Small intestine (tissue), 7 donors: ENCODE measurements at regions not wholly inside any gene's neighbourhood (a gene's known extent, or its start where the extent isn't known, plus 50 kb on each side); places are given as distances from the start of the nearest gene placed in this dataset.
A peak's percentile ranks its signal among the peaks of the same experiment; 100 is the strongest.

Source experiments
- DNase-seq, 2 donors: peaks; one replicate each; pipeline versions ENCODE4 v3.0.0 to v3.0.0-alpha.2; 2013
- FAIRE-seq: peaks from 2 replicates; lab custom pipeline; 2012; peaks lifted over from hg19 to GRCh38; lab: Jason Lieb, UNC
- H3K27ac ChIP-seq, 3 donors: one replicate each; pipeline ENCODE4 v1.5.1; 2013; ENCODE audit warnings: low read length in 2 of 3, mild to moderate bottlenecking in 2 of 3, control low read depth in 1 of 3, inconsistent platforms in 1 of 3, low read depth in 1 of 3, moderate library complexity in 1 of 3
- H3K27me3 ChIP-seq, 3 donors: one replicate each; pipeline ENCODE4 v1.6.1; 2013; ENCODE audit warnings: low read length in 3 of 3, inconsistent platforms in 1 of 3; ENCODE audit not compliant: control insufficient read depth in 3 of 3, insufficient read depth in 3 of 3
- H3K36me3 ChIP-seq, 3 donors: one replicate each; pipeline ENCODE4 v1.6.1; 2013; ENCODE audit warnings: low read length in 3 of 3, inconsistent platforms in 1 of 3, low read depth in 1 of 3, mild to moderate bottlenecking in 1 of 3, moderate library complexity in 1 of 3; ENCODE audit not compliant: control insufficient read depth in 3 of 3, insufficient read depth in 2 of 3
- H3K4me1 ChIP-seq, 3 donors: one replicate each; pipeline ENCODE4 v1.6.1; 2013; ENCODE audit warnings: low read length in 2 of 3, inconsistent platforms in 1 of 3, low read depth in 1 of 3, mild to moderate bottlenecking in 1 of 3, moderate library complexity in 1 of 3; ENCODE audit not compliant: control insufficient read depth in 3 of 3, insufficient read depth in 2 of 3
- H3K4me3 ChIP-seq, 3 donors: one replicate each; pipeline ENCODE4 v1.5.1; 2013; ENCODE audit warnings: low read length in 3 of 3, control low read depth in 1 of 3, inconsistent platforms in 1 of 3, low read depth in 1 of 3, mild to moderate bottlenecking in 1 of 3, moderate library complexity in 1 of 3
- H3K9me3 ChIP-seq, 2 donors: one replicate each; pipeline ENCODE4 v1.6.1; 2013; ENCODE audit warnings: low read depth in 1 of 2, low read length in 1 of 2; ENCODE audit not compliant: control insufficient read depth in 2 of 2, insufficient read depth in 1 of 2
- WGBS, 3 donors: extraction: QIAGEN DNeasy Blood & Tissue Kit; methylation state at CpG; one replicate each; pipeline ENCODE4 v1.1.7; 2013; 5-methylcytosine and 5-hydroxymethylcytosine counted together
- donor health status: healthy with polysubstance abuse.
- donor health status: control.
- donor health status: control.
- donor health status: Bipolar disorder and iron deficiency.
- donor health status: healthy.

- Histone ChIP-seq H3K27ac (no peak overlapping the region), H3K27me3 (no peaks in the 10 kb centered on the region), H3K36me3 (no peaks in the 10 kb centered on the region), H3K9me3 (no peaks in the 10 kb centered on the region), H3K4me1 (no peaks in the 10 kb centered on the region), H3K4me3 (no peak overlapping the region)
- no peak for FAIRE-seq
- 71 to 78% (median 71%) methylated on average over 2 of the region's 2 CpGs for WGBS, 3 donors
- no peak for DNase-seq
Observed at GRCh38 chr2:156215656-156216055, 116.9 kb downstream of the NR4A2 start.

GRCh38 chr2:156211318-156211717 lies 121.2 kb downstream of the NR4A2 start:
- no peak for FAIRE-seq
- H3K27ac ChIP-seq: no peak overlapping the region
- H3K9me3 ChIP-seq: no peaks in the 10 kb centered on the region
- no peak for DNase-seq
- H3K27me3 ChIP-seq: no peaks in the 10 kb centered on the region
- no peak overlapping the region for H3K4me3 ChIP-seq
- H3K36me3 ChIP-seq: no peaks in the 10 kb centered on the region
- H3K4me1 ChIP-seq: no peaks in the 10 kb centered on the region

- H3K4me3 ChIP-seq: no peak overlapping the region
- H3K9me3 ChIP-seq: no peaks in the 10 kb centered on the region
- H3K4me1 ChIP-seq: no peaks in the 10 kb centered on the region
- 35 to 67% (median 63%) methylated on average over 2 of the region's 2 CpGs for WGBS, 3 donors
- H3K27me3 ChIP-seq: no peaks in the 10 kb centered on the region
- no peaks in the 10 kb centered on the region for H3K36me3 ChIP-seq
- DNase-seq: no peak
- no peak for FAIRE-seq
- H3K27ac ChIP-seq: no peak overlapping the region
Observed at GRCh38 chr2:156206355-156206754, 126.2 kb downstream of the NR4A2 start.

GRCh38 chr2:156199588-156199987 lies 132.9 kb downstream of the NR4A2 start:
- H3K36me3 ChIP-seq: no peaks in the 10 kb centered on the region
- H3K9me3 ChIP-seq: no peaks in the 10 kb centered on the region
- H3K27ac ChIP-seq: no peak overlapping the region
- no peaks in the 10 kb centered on the region for H3K27me3 ChIP-seq
- no peak for DNase-seq
- FAIRE-seq: no peak
- H3K4me1 ChIP-seq: no peaks in the 10 kb centered on the region
- no peak overlapping the region for H3K4me3 ChIP-seq

DNA sequence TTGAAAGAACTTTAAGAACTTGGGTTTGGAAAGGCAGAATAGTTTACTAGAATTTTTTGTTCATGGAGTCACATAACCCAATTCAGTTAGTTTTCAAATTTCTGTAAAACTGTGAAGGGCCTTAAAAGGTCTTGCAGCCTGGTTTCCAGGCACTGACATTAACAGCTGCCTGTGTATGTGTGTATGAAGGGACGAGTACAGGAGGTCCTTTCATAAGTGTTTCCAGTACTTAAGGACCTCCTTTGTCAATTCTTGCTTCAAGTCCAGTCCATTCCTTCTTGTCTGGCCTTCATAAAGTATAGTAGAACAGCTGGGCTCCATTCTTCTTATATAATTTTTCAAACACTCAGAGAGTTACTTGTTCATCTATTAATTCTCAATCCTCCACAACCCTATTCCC lies 136.5 kb downstream of the NR4A2 start:
- 54 to 84% (median 78%) methylated on average over 1 of the region's 1 CpG for WGBS, 3 donors
- no peak overlapping the region for H3K4me3 ChIP-seq
- H3K27ac ChIP-seq: no peak overlapping the region
- no peak for DNase-seq
- no peaks in the 10 kb centered on the region for H3K36me3 ChIP-seq
- no peaks in the 10 kb centered on the region for H3K9me3 ChIP-seq
- H3K27me3 ChIP-seq: no peaks in the 10 kb centered on the region
- no peaks in the 10 kb centered on the region for H3K4me1 ChIP-seq
- FAIRE-seq: no peak

DNA sequence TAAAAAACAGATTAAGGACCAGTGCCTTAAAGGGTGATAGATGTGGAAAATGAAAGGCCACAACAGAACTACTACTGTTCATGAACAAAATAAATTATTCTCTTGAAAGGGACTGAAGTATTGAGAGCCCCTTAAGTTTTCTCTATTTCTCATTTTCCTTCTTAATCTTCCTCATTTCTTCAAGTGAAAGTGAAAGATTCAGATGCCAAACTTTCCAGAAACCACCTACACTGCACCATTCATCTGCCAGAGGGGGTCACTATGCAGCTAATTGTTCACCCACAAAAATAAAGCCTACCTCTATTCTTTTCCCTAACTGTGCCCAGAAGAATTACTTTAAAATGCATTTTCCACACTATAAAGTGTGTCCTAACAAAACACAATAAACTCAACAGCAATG lies 140.1 kb downstream of the NR4A2 start:
- no peaks in the 10 kb centered on the region for H3K27me3 ChIP-seq
- H3K4me1 ChIP-seq: no peaks in the 10 kb centered on the region
- H3K36me3 ChIP-seq: no peaks in the 10 kb centered on the region
- no peak overlapping the region for H3K4me3 ChIP-seq
- FAIRE-seq (no peak), DNase-seq (no peak)
- no peaks in the 10 kb centered on the region for H3K9me3 ChIP-seq
- no peak overlapping the region for H3K27ac ChIP-seq

DNA sequence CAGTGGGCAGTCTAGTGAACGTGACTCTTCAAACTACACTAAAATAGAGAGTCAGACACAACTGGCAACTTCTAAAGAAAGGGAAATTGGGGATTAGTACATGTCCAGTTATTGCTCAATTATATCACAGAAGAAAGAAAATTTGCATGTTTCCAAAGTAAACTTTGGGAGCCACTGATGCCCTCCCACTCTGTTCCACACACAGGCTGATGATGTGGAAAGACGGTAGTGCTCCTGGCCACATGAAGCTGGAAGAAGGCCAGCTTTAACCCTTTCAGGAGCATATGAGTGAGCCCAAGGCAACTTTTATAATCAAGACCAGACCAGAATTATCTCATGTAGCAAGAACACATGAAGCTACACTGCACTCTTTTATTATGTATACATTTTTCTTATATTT lies 141.0 kb downstream of the NR4A2 start:
- no peak for FAIRE-seq
- WGBS, 3 donors: 25 to 42% (median 30%) methylated on average over 2 of the region's 2 CpGs
- H3K9me3 ChIP-seq: no peaks in the 10 kb centered on the region
- no peaks in the 10 kb centered on the region for H3K4me1 ChIP-seq
- no peak for DNase-seq
- no peaks in the 10 kb centered on the region for H3K27me3 ChIP-seq
- no peaks in the 10 kb centered on the region for H3K36me3 ChIP-seq
- H3K27ac ChIP-seq: no peak overlapping the region
- H3K4me3 ChIP-seq: no peak overlapping the region

DNA sequence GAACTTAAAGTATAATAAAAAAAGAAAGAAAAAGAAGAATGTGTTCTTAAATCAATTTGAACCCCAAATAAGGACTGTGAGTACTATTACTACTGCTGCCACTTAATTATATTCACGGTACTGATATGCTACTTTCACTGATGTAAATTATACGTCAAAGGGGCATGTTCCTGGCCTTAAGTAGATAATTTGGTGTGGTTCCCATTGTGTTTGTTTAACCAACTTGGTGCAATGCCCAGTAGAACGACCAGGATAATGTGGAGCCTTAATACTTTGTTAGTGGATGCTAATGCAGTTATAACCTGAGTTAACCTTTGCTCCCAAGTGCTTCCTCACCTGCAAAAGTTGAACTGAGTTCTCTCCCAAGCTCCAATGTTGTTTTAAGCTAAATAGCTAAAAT lies 142.0 kb downstream of the NR4A2 start:
- H3K27ac ChIP-seq: no peak overlapping the region
- FAIRE-seq (no peak), DNase-seq (peak; percentile 26 to 83)
- H3K9me3 ChIP-seq: no peaks in the 10 kb centered on the region
- WGBS, 3 donors: 6 to 42% (median 23%) methylated on average over 3 of the region's 3 CpGs
- no peaks in the 10 kb centered on the region for H3K4me1 ChIP-seq
- H3K36me3 ChIP-seq: no peaks in the 10 kb centered on the region
- H3K4me3 ChIP-seq: no peak overlapping the region
- no peaks in the 10 kb centered on the region for H3K27me3 ChIP-seq

DNA sequence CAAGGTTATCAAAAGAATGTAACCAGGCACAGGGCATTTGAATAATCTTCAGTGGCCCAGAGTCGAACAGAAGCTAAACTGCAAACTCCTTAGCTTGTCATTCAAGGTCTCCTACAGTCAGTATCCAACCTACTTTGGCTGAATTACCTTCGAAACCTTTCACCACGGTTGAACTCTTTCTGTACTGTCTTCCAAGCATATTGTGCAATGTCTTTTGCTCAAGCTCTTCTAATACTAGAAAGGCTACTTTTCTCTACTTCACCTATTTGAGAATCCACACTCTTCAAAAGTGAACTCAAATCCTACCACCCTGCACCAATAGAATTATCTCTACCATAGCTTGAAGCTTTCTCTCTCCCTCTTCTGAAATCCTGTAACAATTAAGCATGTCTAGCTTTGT lies 142.9 kb downstream of the NR4A2 start:
- WGBS, 3 donors: 28 to 55% (median 35%) methylated on average over 3 of the region's 3 CpGs
- Histone ChIP-seq H3K27ac (no peak overlapping the region), H3K4me1 (no peaks in the 10 kb centered on the region), H3K36me3 (no peaks in the 10 kb centered on the region), H3K4me3 (no peak overlapping the region), H3K9me3 (no peaks in the 10 kb centered on the region), H3K27me3 (no peaks in the 10 kb centered on the region)
- DNase-seq: peak; percentile 3 to 19
- FAIRE-seq: no peak
